Neural progenitor cell (in vitro differentiated cells): ENCODE measurements at regions not wholly inside any gene's neighbourhood (a gene's known extent, or its start where the extent isn't known, plus 50 kb on each side); places are given as distances from the start of the nearest gene placed in this dataset.

Experiments
- EZH2phosphoT487 ChIP-seq: fragments of 200-600 bp; sonication (generic); IDR thresholded peaks from 2 replicates; pipeline ENCODE4 v1.6.1; 2017; ENCODE audit warnings: antibody characterized with exemption
- TF ChIP-seq, protein P1 (sequence below): fragments of 200-600 bp; sonication (generic); IDR thresholded peaks from 2 replicates; pipeline ENCODE4 v1.5.1; 2017; ENCODE audit warnings: antibody characterized with exemption, mild to moderate bottlenecking

DNA sequence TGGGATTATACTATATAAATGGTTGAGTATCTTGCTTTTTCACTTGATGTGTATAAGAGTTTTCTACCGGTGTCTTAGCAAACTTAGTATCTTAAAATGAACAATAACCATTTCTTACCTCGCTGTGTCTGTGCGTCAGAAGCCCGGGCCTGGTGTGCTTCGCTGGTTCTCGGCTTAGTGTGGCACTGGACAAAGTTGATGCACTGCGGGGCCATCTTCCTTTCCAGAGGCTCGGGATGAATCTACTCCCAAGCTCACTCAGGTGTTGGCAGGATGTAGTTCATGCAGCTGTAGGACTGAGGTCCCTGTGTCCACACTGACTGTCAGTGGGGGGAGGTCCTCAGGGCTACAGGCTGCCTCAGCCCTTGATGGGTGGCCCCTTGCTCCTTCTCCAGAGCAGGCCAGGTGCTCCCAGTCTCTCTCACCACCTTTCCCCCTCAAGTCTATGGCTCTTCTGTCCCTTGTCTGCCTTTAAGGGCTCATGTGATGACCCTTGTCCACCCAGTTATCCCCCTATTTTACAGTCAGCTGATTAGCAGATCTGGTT is 227.8 kb downstream of the GLRX3 start:
- TF ChIP-seq, protein P1, sequence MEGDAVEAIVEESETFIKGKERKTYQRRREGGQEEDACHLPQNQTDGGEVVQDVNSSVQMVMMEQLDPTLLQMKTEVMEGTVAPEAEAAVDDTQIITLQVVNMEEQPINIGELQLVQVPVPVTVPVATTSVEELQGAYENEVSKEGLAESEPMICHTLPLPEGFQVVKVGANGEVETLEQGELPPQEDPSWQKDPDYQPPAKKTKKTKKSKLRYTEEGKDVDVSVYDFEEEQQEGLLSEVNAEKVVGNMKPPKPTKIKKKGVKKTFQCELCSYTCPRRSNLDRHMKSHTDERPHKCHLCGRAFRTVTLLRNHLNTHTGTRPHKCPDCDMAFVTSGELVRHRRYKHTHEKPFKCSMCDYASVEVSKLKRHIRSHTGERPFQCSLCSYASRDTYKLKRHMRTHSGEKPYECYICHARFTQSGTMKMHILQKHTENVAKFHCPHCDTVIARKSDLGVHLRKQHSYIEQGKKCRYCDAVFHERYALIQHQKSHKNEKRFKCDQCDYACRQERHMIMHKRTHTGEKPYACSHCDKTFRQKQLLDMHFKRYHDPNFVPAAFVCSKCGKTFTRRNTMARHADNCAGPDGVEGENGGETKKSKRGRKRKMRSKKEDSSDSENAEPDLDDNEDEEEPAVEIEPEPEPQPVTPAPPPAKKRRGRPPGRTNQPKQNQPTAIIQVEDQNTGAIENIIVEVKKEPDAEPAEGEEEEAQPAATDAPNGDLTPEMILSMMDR = no peak
- no peak for TF ChIP-seq EZH2phosphoT487
